Trophoblast cell (in vitro differentiated cells and primary cell): ENCODE measurements at regions not wholly inside any gene's neighbourhood (a gene's known extent, or its start where the extent isn't known, plus 50 kb on each side); places are given as distances from the start of the nearest gene placed in this dataset.
A peak's percentile ranks its signal among the peaks of the same experiment; 100 is the strongest.
"Not testable (repeated sequence)": the region's sequence is repeated elsewhere in the genome, so short reads cannot be mapped to it uniquely, and the experiment has no call there.

Experiments
- DNase-seq, 2 donors: peaks; one replicate each; pipeline ENCODE4 v3.0.0-alpha.2; 2016
- H2AFZ ChIP-seq: 2 replicates; pipeline ENCODE4 v1.6.1; 2013; ENCODE audit warnings: low read length, moderate library complexity, mild to moderate bottlenecking; ENCODE audit not compliant: insufficient read depth, poor library complexity
- H2AK5ac ChIP-seq: 2 replicates; pipeline ENCODE4 v1.6.1; 2013; ENCODE audit warnings: mild to moderate bottlenecking, low read length
- H2BK120ac ChIP-seq: 2 replicates; pipeline ENCODE4 v1.6.1; 2013; ENCODE audit warnings: low read length, mild to moderate bottlenecking, moderate library complexity; ENCODE audit not compliant: insufficient read depth, poor library complexity
- H2BK12ac ChIP-seq: 2 replicates; pipeline ENCODE4 v1.6.1; 2013; ENCODE audit warnings: mild to moderate bottlenecking, low read length, moderate library complexity
- H2BK5ac ChIP-seq: 2 replicates; pipeline ENCODE4 v1.6.1; 2013; ENCODE audit warnings: low read length, low read depth, moderate library complexity, mild to moderate bottlenecking; ENCODE audit not compliant: poor library complexity
- H3K14ac ChIP-seq: 2 replicates; pipeline ENCODE4 v1.6.1; 2013; ENCODE audit warnings: mild to moderate bottlenecking, low read length
- H3K18ac ChIP-seq: 2 replicates; pipeline ENCODE4 v1.6.1; 2013; ENCODE audit warnings: mild to moderate bottlenecking, low read length
- H3K23ac ChIP-seq: 2 replicates; pipeline ENCODE4 v1.6.1; 2013; ENCODE audit warnings: low read length
- H3K27ac ChIP-seq: 2 replicates; pipeline ENCODE4 v1.5.1; 2013; ENCODE audit warnings: low read depth, mild to moderate bottlenecking, inconsistent platforms, low read length, moderate library complexity
- H3K27me3 ChIP-seq: 2 replicates; pipeline ENCODE4 v1.6.1; 2013; ENCODE audit warnings: inconsistent platforms, mild to moderate bottlenecking, low read length, moderate library complexity; ENCODE audit not compliant: insufficient read depth
- H3K36me3 ChIP-seq, 2 experiments: 1 replicate in 1 of 2; 2 replicates in 1 of 2; pipeline ENCODE4 v1.6.1; 2013; ENCODE audit warnings: low read length in 2 of 2, mild to moderate bottlenecking in 2 of 2, moderate library complexity in 1 of 2; ENCODE audit not compliant: insufficient read depth in 2 of 2, control insufficient read depth in 1 of 2
- H3K4ac ChIP-seq: 2 replicates; pipeline ENCODE4 v1.6.1; 2013; ENCODE audit warnings: low read depth, mild to moderate bottlenecking, low read length, moderate library complexity
- H3K4me1 ChIP-seq, 2 experiments: 1 replicate in 1 of 2; 2 replicates in 1 of 2; pipeline ENCODE4 v1.6.1; 2013; ENCODE audit warnings: low read length in 2 of 2, mild to moderate bottlenecking in 2 of 2, moderate library complexity in 1 of 2; ENCODE audit not compliant: insufficient read depth in 2 of 2, control insufficient read depth in 1 of 2
- H3K4me2 ChIP-seq: 2 replicates; pipeline ENCODE4 v1.6.1; 2013; ENCODE audit warnings: inconsistent platforms, mild to moderate bottlenecking, low read length, moderate library complexity
- H3K4me3 ChIP-seq: 2 replicates; pipeline ENCODE4 v1.5.1; 2013; ENCODE audit warnings: mild to moderate bottlenecking, low read depth, low read length, inconsistent platforms
- H3K79me1 ChIP-seq: one replicate; pipeline ENCODE4 v1.6.1; 2013; ENCODE audit warnings: low read length
- H3K79me2 ChIP-seq: 2 replicates; pipeline ENCODE4 v1.6.1; 2013; ENCODE audit warnings: low read length, mild to moderate bottlenecking; ENCODE audit not compliant: control insufficient read depth, insufficient read depth, poor library complexity
- H3K9ac ChIP-seq: 2 replicates; pipeline ENCODE4 v1.6.1; 2013; ENCODE audit warnings: mild to moderate bottlenecking, low read length
- H3K9me3 ChIP-seq: 2 replicates; pipeline ENCODE4 v1.6.1; 2013; ENCODE audit warnings: low read depth, mild to moderate bottlenecking, control low read depth, inconsistent platforms, low read length; ENCODE audit not compliant: insufficient read depth
- H4K12ac ChIP-seq: 2 replicates; pipeline ENCODE4 v1.6.1; 2013; ENCODE audit warnings: low read depth, mild to moderate bottlenecking, low read length, moderate library complexity
- H4K8ac ChIP-seq: 2 replicates; pipeline ENCODE4 v1.6.1; 2013; ENCODE audit warnings: low read depth, mild to moderate bottlenecking, low read length, moderate library complexity
- H4K91ac ChIP-seq: one replicate; pipeline ENCODE4 v1.6.1; 2013; ENCODE audit warnings: low read depth, mild to moderate bottlenecking, low read length, moderate library complexity
- WGBS: extraction: QIAGEN DNeasy Blood & Tissue Kit; methylation state at CpG from one replicate; pipeline ENCODE4 v1.1.7; 2013; ENCODE audit warnings: missing lambda C conversion rate; ENCODE audit not compliant: insufficient read length, insufficient coverage; ENCODE audit errors: extremely low coverage; 5-methylcytosine and 5-hydroxymethylcytosine counted together

- not testable (repeated sequence) for H3K14ac ChIP-seq, H4K12ac ChIP-seq, H2BK12ac ChIP-seq, H3K4me1 ChIP-seq, H2BK120ac ChIP-seq, H3K79me2 ChIP-seq, H3K4me3 ChIP-seq, H2AFZ ChIP-seq, H2BK5ac ChIP-seq, H3K27me3 ChIP-seq, H3K79me1 ChIP-seq, H3K4me2 ChIP-seq, H3K9ac ChIP-seq, H3K18ac ChIP-seq, H3K9me3 ChIP-seq, H3K36me3 ChIP-seq, DNase-seq, H2AK5ac ChIP-seq, H4K8ac ChIP-seq, H3K23ac ChIP-seq, H3K4ac ChIP-seq, H3K27ac ChIP-seq
- H4K91ac ChIP-seq = peak overlapping the region; percentile 14
- WGBS = no CpG with 5 or more reads among the region's 2 CpGs
These were observed 88.2 kb upstream of the ADORA2B start for GRCh38 chr17:15856745-15857144.

GRCh38 chr17:15858082-15858481, 86.8 kb upstream of the ADORA2B start:
- H3K23ac ChIP-seq, H3K79me2 ChIP-seq, H3K79me1 ChIP-seq, H2AK5ac ChIP-seq, H3K9ac ChIP-seq, H3K4me3 ChIP-seq, H3K4ac ChIP-seq, H3K27ac ChIP-seq, H3K27me3 ChIP-seq, H3K4me1 ChIP-seq, H3K14ac ChIP-seq, H3K9me3 ChIP-seq, H2BK120ac ChIP-seq, H2AFZ ChIP-seq, DNase-seq, H4K8ac ChIP-seq, H2BK12ac ChIP-seq, H3K4me2 ChIP-seq, H3K36me3 ChIP-seq, H4K12ac ChIP-seq, H3K18ac ChIP-seq, H2BK5ac ChIP-seq, H4K91ac ChIP-seq: not testable (repeated sequence)
- WGBS = no CpG with 5 or more reads among the region's 3 CpGs

GRCh38 chr17:15860774-15861173, 84.2 kb upstream of the ADORA2B start:
- H3K36me3 ChIP-seq, H4K12ac ChIP-seq, H3K4me2 ChIP-seq, H4K8ac ChIP-seq, H2BK120ac ChIP-seq, H3K27me3 ChIP-seq, H3K23ac ChIP-seq, H3K9ac ChIP-seq, H3K4me1 ChIP-seq, H3K4ac ChIP-seq, H3K14ac ChIP-seq, H3K79me1 ChIP-seq, H2BK12ac ChIP-seq, H2AK5ac ChIP-seq, H3K79me2 ChIP-seq, H2AFZ ChIP-seq, H4K91ac ChIP-seq, DNase-seq, H3K18ac ChIP-seq, H3K27ac ChIP-seq, H2BK5ac ChIP-seq, H3K4me3 ChIP-seq, H3K9me3 ChIP-seq: not testable (repeated sequence)
- WGBS = no CpG with 5 or more reads among the region's 5 CpGs

GRCh38 chr17:15864061-15864460, 80.9 kb upstream of the ADORA2B start:
- H3K4me3 ChIP-seq, H3K79me1 ChIP-seq, H2BK5ac ChIP-seq, H3K18ac ChIP-seq, H4K91ac ChIP-seq, H3K14ac ChIP-seq, H3K9ac ChIP-seq, H2AFZ ChIP-seq, H3K9me3 ChIP-seq, DNase-seq, H3K36me3 ChIP-seq, H3K23ac ChIP-seq, H3K79me2 ChIP-seq, H2BK120ac ChIP-seq, H3K27ac ChIP-seq, H2AK5ac ChIP-seq, H3K4ac ChIP-seq, H3K4me1 ChIP-seq, H4K12ac ChIP-seq, H3K27me3 ChIP-seq, H4K8ac ChIP-seq, H3K4me2 ChIP-seq, H2BK12ac ChIP-seq: not testable (repeated sequence)
- WGBS = no CpG with 5 or more reads among the region's 4 CpGs
